ENCODE measurements at regions not wholly inside any gene's neighbourhood (a gene's known extent, or its start where the extent isn't known, plus 50 kb on each side); places are given as distances from the start of the nearest gene placed in this dataset.

DNA sequence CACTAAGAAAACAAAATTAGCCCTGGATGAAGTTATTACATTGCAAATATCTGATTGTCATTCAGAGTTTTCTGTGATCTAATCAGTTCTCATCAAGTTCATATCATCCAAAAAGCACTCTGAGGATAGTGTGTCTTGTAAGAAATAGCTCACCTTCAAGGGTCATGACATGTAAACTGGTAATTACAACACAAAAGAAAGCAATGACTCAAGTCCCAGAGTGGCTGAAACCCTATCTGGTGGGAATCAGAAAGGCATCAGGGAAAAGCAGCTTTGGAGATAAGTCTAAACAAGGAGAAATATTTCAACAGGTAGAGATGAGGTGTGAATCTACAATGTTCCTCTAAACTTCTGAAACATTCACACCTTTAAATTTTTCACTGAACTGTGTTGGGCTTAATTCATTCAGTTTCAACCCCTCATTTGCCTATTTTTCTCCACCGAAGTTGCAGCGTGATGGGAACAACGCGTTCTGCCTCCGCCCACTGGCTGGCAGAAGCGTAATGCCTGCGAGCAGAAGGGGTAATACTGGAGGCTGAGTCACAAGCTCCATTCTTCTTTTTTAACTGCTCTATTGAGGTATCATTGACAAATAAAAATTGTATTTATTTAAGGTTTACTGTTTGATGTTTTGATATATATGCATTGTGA lies 155.2 kb upstream of the IPO5 start:
- Mint-ChIP-seq H3K4me1 (ENCODE audit: low read depth, unreplicated experiment) (no peaks in the 10 kb centered on the region), H3K4me3 (ENCODE audit: unreplicated experiment) (no peak overlapping the region), H3K9me3 (ENCODE audit: unreplicated experiment) (peaks cover 10% of the 10 kb centered on the region), H3K36me3 (ENCODE audit: low read depth, unreplicated experiment) (no peaks in the 10 kb centered on the region), H3K27me3 (ENCODE audit: low read depth, unreplicated experiment) (no peaks in the 10 kb centered on the region), H3K27ac (ENCODE audit: unreplicated experiment) (no peak overlapping the region)
- TF ChIP-seq EZH2 (IDR thresholded peaks at IDR 0.05; ENCODE audit: insufficient read depth, low read length): no peak
- TF ChIP-seq, protein P1, sequence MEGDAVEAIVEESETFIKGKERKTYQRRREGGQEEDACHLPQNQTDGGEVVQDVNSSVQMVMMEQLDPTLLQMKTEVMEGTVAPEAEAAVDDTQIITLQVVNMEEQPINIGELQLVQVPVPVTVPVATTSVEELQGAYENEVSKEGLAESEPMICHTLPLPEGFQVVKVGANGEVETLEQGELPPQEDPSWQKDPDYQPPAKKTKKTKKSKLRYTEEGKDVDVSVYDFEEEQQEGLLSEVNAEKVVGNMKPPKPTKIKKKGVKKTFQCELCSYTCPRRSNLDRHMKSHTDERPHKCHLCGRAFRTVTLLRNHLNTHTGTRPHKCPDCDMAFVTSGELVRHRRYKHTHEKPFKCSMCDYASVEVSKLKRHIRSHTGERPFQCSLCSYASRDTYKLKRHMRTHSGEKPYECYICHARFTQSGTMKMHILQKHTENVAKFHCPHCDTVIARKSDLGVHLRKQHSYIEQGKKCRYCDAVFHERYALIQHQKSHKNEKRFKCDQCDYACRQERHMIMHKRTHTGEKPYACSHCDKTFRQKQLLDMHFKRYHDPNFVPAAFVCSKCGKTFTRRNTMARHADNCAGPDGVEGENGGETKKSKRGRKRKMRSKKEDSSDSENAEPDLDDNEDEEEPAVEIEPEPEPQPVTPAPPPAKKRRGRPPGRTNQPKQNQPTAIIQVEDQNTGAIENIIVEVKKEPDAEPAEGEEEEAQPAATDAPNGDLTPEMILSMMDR (IDR thresholded peaks at IDR 0.05; ENCODE audit: insufficient read depth, low read depth, low read length): no peak
- Histone ChIP-seq H3K4me1 (ENCODE audit: insufficient read depth, low read length) (no peaks in the 10 kb centered on the region), H3K79me2 (ENCODE audit: insufficient read depth, low read length) (no peaks in the 10 kb centered on the region), H3K9me3 (ENCODE audit: insufficient read depth, low read depth, low read length) (no peaks in the 10 kb centered on the region), H3K4me2 (ENCODE audit: low read length) (no peak overlapping the region), H3K36me3 (ENCODE audit: insufficient read depth, low read length) (no peaks in the 10 kb centered on the region), H2AFZ (ENCODE audit: low read depth, low read length) (no peak overlapping the region), H3K4me3 (ENCODE audit: insufficient read depth, low read depth, low read length) (no peak overlapping the region), H3K9ac (ENCODE audit: low read length) (no peak overlapping the region), H3K27ac (ENCODE audit: low read depth, low read length) (no peak overlapping the region), H3K27me3 (ENCODE audit: insufficient read depth, low read length) (no peaks in the 10 kb centered on the region), H4K20me1 (ENCODE audit: insufficient read depth, low read length) (no peaks in the 10 kb centered on the region)
- DNase-seq (ENCODE audit: low read depth): no peak
- FAIRE-seq: no peak

DNA sequence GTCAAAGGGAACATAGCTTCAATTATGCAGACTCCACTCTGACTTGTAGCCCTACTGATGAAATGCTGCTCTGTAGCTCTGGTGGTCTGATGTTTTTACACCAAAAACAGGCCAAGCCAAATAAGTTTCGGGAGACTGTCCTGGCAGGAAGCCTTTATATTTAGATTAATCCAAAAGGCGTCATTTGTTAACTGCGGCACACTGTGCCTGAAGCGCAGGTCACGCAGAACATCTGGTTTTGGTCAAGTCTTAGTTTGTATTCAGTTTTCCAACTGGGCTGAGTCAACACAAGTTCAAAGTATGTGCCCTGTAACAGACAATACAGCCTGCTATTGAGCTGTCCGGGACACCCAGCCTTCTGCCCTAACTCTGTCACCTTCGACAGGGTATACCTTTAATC lies 154.6 kb upstream of the IPO5 start:
- FAIRE-seq (no peak), DNase-seq (ENCODE audit: low read depth) (no peak)
- no peaks in the 10 kb centered on the region for H3K27me3 ChIP-seq (ENCODE audit: insufficient read depth, low read length)
- no peak for TF ChIP-seq EZH2 (IDR thresholded peaks at IDR 0.05; ENCODE audit: insufficient read depth, low read length)
- TF ChIP-seq, protein P1 (IDR thresholded peaks at IDR 0.05; ENCODE audit: insufficient read depth, low read depth, low read length): no peak
- H3K9ac ChIP-seq (ENCODE audit: low read length): no peak overlapping the region
- no peaks in the 10 kb centered on the region for H4K20me1 ChIP-seq (ENCODE audit: insufficient read depth, low read length)
- no peaks in the 10 kb centered on the region for H3K9me3 ChIP-seq (ENCODE audit: insufficient read depth, low read depth, low read length)
- no peaks in the 10 kb centered on the region for H3K79me2 ChIP-seq (ENCODE audit: insufficient read depth, low read length)
- H3K36me3 ChIP-seq (ENCODE audit: insufficient read depth, low read length): no peaks in the 10 kb centered on the region
- no peaks in the 10 kb centered on the region for H3K27me3 Mint-ChIP-seq (ENCODE audit: low read depth, unreplicated experiment)
- no peaks in the 10 kb centered on the region for H3K4me1 Mint-ChIP-seq (ENCODE audit: low read depth, unreplicated experiment)
- H3K4me1 ChIP-seq (ENCODE audit: insufficient read depth, low read length): no peaks in the 10 kb centered on the region
- H2AFZ ChIP-seq (ENCODE audit: low read depth, low read length): no peak overlapping the region
- peaks cover 10% of the 10 kb centered on the region for H3K9me3 Mint-ChIP-seq (ENCODE audit: unreplicated experiment)
- no peak overlapping the region for H3K4me3 ChIP-seq (ENCODE audit: insufficient read depth, low read depth, low read length)
- no peaks in the 10 kb centered on the region for H3K36me3 Mint-ChIP-seq (ENCODE audit: low read depth, unreplicated experiment)
- no peak overlapping the region for H3K27ac Mint-ChIP-seq (ENCODE audit: unreplicated experiment)
- H3K27ac ChIP-seq (ENCODE audit: low read depth, low read length): no peak overlapping the region
- H3K4me3 Mint-ChIP-seq (ENCODE audit: unreplicated experiment): no peak overlapping the region
- H3K4me2 ChIP-seq (ENCODE audit: low read length): no peak overlapping the region

DNA sequence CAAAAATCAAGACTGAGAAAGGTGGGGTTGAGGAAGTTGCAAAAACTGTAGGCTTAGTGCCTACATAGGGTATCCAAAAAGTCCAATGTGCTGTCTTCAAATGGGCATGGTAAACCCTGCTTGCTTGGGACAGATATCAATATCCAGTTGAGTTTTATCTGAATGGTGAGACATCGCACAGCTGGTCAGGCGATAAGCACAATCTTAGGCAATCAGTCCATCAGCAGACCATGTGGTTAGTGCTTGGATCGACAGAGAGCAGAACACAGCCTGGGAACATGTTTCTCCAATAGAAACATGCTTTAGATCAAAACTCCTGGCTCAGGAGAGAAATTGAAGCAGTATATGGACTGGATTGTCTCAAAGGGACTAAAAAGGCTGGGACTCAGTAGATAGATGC lies 151.3 kb upstream of the IPO5 start:
- H3K36me3 ChIP-seq (ENCODE audit: insufficient read depth, low read length): no peaks in the 10 kb centered on the region

More for the DNA sequence above, 151.3 kb upstream of the IPO5 start:
- no peak overlapping the region for H2AFZ ChIP-seq (ENCODE audit: low read depth, low read length)
- Mint-ChIP-seq H3K4me1 (ENCODE audit: low read depth, unreplicated experiment) (no peaks in the 10 kb centered on the region), H3K9me3 (ENCODE audit: unreplicated experiment) (peaks cover 1% of the 10 kb centered on the region), H3K4me3 (ENCODE audit: unreplicated experiment) (no peak overlapping the region), H3K27me3 (ENCODE audit: low read depth, unreplicated experiment) (no peaks in the 10 kb centered on the region), H3K27ac (ENCODE audit: unreplicated experiment) (no peak overlapping the region), H3K36me3 (ENCODE audit: low read depth, unreplicated experiment) (no peaks in the 10 kb centered on the region)
- H3K4me2 ChIP-seq (ENCODE audit: low read length): no peak overlapping the region
- H3K9me3 ChIP-seq (ENCODE audit: insufficient read depth, low read depth, low read length): no peaks in the 10 kb centered on the region
- no peak overlapping the region for H3K27ac ChIP-seq (ENCODE audit: low read depth, low read length)
- no peaks in the 10 kb centered on the region for H4K20me1 ChIP-seq (ENCODE audit: insufficient read depth, low read length)
- H3K4me1 ChIP-seq (ENCODE audit: insufficient read depth, low read length): no peaks in the 10 kb centered on the region
- H3K27me3 ChIP-seq (ENCODE audit: insufficient read depth, low read length): no peaks in the 10 kb centered on the region
- no peaks in the 10 kb centered on the region for H3K79me2 ChIP-seq (ENCODE audit: insufficient read depth, low read length)
- TF ChIP-seq, protein P1 (IDR thresholded peaks at IDR 0.05; ENCODE audit: insufficient read depth, low read depth, low read length): no peak
- no peak overlapping the region for H3K9ac ChIP-seq (ENCODE audit: low read length)
- H3K4me3 ChIP-seq (ENCODE audit: insufficient read depth, low read depth, low read length): no peak overlapping the region
- FAIRE-seq (no peak), DNase-seq (ENCODE audit: low read depth) (no peak)
